ENCODE measurements at regions not wholly inside any gene's neighbourhood (a gene's known extent, or its start where the extent isn't known, plus 50 kb on each side); places are given as distances from the start of the nearest gene placed in this dataset.

- Mint-ChIP-seq H3K36me3 (ENCODE audit: low read depth) (no peaks in the 10 kb centered on the region), H3K4me3 (no peak overlapping the region), H3K9me3 (no peaks in the 10 kb centered on the region), H3K27ac (no peak overlapping the region), H3K4me1 (no peaks in the 10 kb centered on the region), H3K27me3 (no peaks in the 10 kb centered on the region)
- intact Hi-C loops (cut with micrococcal nuclease), result no loop called here
- DNase-seq, result no peak
Measured at GRCh38 chr4:141427726-141428296, 207.1 kb downstream of the ZNF330 start.

- Mint-ChIP-seq H3K9me3 (no peaks in the 10 kb centered on the region), H3K27ac (no peak overlapping the region), H3K4me1 (no peaks in the 10 kb centered on the region), H3K4me3 (no peak overlapping the region), H3K27me3 (no peaks in the 10 kb centered on the region), H3K36me3 (ENCODE audit: low read depth) (no peaks in the 10 kb centered on the region)
- intact Hi-C loops (cut with micrococcal nuclease), result no loop called here
- no peak for DNase-seq
Measured at GRCh38 chr4:141429933-141430332, 206.4 kb upstream of the IL15 start.

GRCh38 chr4:141430686-141431085 lies 205.7 kb upstream of the IL15 start:
- Mint-ChIP-seq H3K36me3 (ENCODE audit: low read depth) (no peaks in the 10 kb centered on the region), H3K9me3 (no peaks in the 10 kb centered on the region), H3K4me3 (no peak overlapping the region), H3K27me3 (no peaks in the 10 kb centered on the region), H3K4me1 (no peaks in the 10 kb centered on the region), H3K27ac (no peak overlapping the region)
- no peak for DNase-seq
- intact Hi-C loops (cut with micrococcal nuclease), result no loop called here

- intact Hi-C loops (cut with micrococcal nuclease), result no loop called here
- Mint-ChIP-seq H3K9me3 (no peaks in the 10 kb centered on the region), H3K27me3 (no peaks in the 10 kb centered on the region), H3K36me3 (ENCODE audit: low read depth) (no peaks in the 10 kb centered on the region), H3K4me3 (no peak overlapping the region), H3K4me1 (no peaks in the 10 kb centered on the region), H3K27ac (no peak overlapping the region)
- no peak for DNase-seq
Measured at GRCh38 chr4:141432000-141432712, 204.2 kb upstream of the IL15 start.

GRCh38 chr4:141435446-141436225 lies 200.7 kb upstream of the IL15 start:
- Mint-ChIP-seq H3K9me3 (no peaks in the 10 kb centered on the region), H3K4me1 (no peaks in the 10 kb centered on the region), H3K27me3 (no peaks in the 10 kb centered on the region), H3K36me3 (ENCODE audit: low read depth) (no peaks in the 10 kb centered on the region), H3K4me3 (no peak overlapping the region), H3K27ac (no peak overlapping the region)
- no peak for DNase-seq
- intact Hi-C loops (cut with micrococcal nuclease), result no loop called here

- Mint-ChIP-seq H3K4me3 (no peak overlapping the region), H3K9me3 (no peaks in the 10 kb centered on the region), H3K27ac (no peak overlapping the region), H3K36me3 (ENCODE audit: low read depth) (no peaks in the 10 kb centered on the region), H3K4me1 (no peaks in the 10 kb centered on the region), H3K27me3 (no peaks in the 10 kb centered on the region)
- DNase-seq, result no peak
- intact Hi-C loops (cut with micrococcal nuclease), result no loop called here
Measured at GRCh38 chr4:141439223-141439622, 197.2 kb upstream of the IL15 start.

GRCh38 chr4:141447761-141448160 lies 188.6 kb upstream of the IL15 start:
- no peaks in the 10 kb centered on the region for H3K27me3 Mint-ChIP-seq
- no peaks in the 10 kb centered on the region for H3K9me3 Mint-ChIP-seq
- intact Hi-C loops (cut with micrococcal nuclease), result no loop called here
- H3K36me3 Mint-ChIP-seq (ENCODE audit: low read depth), result no peaks in the 10 kb centered on the region
- no peaks in the 10 kb centered on the region for H3K4me1 Mint-ChIP-seq
- no peak overlapping the region for H3K27ac Mint-ChIP-seq
- H3K4me3 Mint-ChIP-seq, result no peak overlapping the region
- DNase-seq, result no peak

- Mint-ChIP-seq H3K27ac (no peak overlapping the region), H3K4me3 (no peak overlapping the region), H3K27me3 (no peaks in the 10 kb centered on the region), H3K9me3 (no peaks in the 10 kb centered on the region), H3K4me1 (no peaks in the 10 kb centered on the region), H3K36me3 (ENCODE audit: low read depth) (no peaks in the 10 kb centered on the region)
- no peak for DNase-seq
- intact Hi-C loops (cut with micrococcal nuclease), result no loop called here
Measured at GRCh38 chr4:141448490-141448889, 187.9 kb upstream of the IL15 start.

GRCh38 chr4:141449927-141450326 lies 186.5 kb upstream of the IL15 start:
- Mint-ChIP-seq H3K4me3 (no peak overlapping the region), H3K27me3 (no peaks in the 10 kb centered on the region), H3K36me3 (ENCODE audit: low read depth) (no peaks in the 10 kb centered on the region), H3K4me1 (no peaks in the 10 kb centered on the region), H3K9me3 (no peaks in the 10 kb centered on the region), H3K27ac (no peak overlapping the region)
- DNase-seq, result no peak
- intact Hi-C loops (cut with micrococcal nuclease), result no loop called here

GRCh38 chr4:141455651-141456050 lies 180.7 kb upstream of the IL15 start:
- DNase-seq, result no peak
- intact Hi-C loops (cut with micrococcal nuclease), result no loop called here
- Mint-ChIP-seq H3K9me3 (no peaks in the 10 kb centered on the region), H3K4me3 (no peak overlapping the region), H3K36me3 (ENCODE audit: low read depth) (no peaks in the 10 kb centered on the region), H3K4me1 (no peaks in the 10 kb centered on the region), H3K27ac (no peak overlapping the region), H3K27me3 (no peaks in the 10 kb centered on the region)

GRCh38 chr4:141457653-141458052 lies 178.7 kb upstream of the IL15 start:
- no peaks in the 10 kb centered on the region for H3K9me3 Mint-ChIP-seq
- no peaks in the 10 kb centered on the region for H3K27me3 Mint-ChIP-seq
- H3K4me3 Mint-ChIP-seq, result no peak overlapping the region
- no peaks in the 10 kb centered on the region for H3K4me1 Mint-ChIP-seq
- DNase-seq, result no peak
- H3K27ac Mint-ChIP-seq, result no peak overlapping the region
- intact Hi-C loops (cut with micrococcal nuclease), result no loop called here
- no peaks in the 10 kb centered on the region for H3K36me3 Mint-ChIP-seq (ENCODE audit: low read depth)

- no peaks in the 10 kb centered on the region for H3K4me1 Mint-ChIP-seq
- no peak overlapping the region for H3K4me3 Mint-ChIP-seq
- intact Hi-C loops (cut with micrococcal nuclease), result no loop called here
- no peaks in the 10 kb centered on the region for H3K36me3 Mint-ChIP-seq (ENCODE audit: low read depth)
- no peaks in the 10 kb centered on the region for H3K9me3 Mint-ChIP-seq
- H3K27me3 Mint-ChIP-seq, result no peaks in the 10 kb centered on the region
- no peak for DNase-seq
- H3K27ac Mint-ChIP-seq, result no peak overlapping the region
Measured at GRCh38 chr4:141458501-141458900, 177.9 kb upstream of the IL15 start.

GRCh38 chr4:141459020-141459419 lies 177.4 kb upstream of the IL15 start:
- no peak for DNase-seq
- Mint-ChIP-seq H3K9me3 (no peaks in the 10 kb centered on the region), H3K4me3 (no peak overlapping the region), H3K36me3 (ENCODE audit: low read depth) (no peaks in the 10 kb centered on the region), H3K4me1 (no peaks in the 10 kb centered on the region), H3K27ac (no peak overlapping the region), H3K27me3 (no peaks in the 10 kb centered on the region)
- intact Hi-C loops (cut with micrococcal nuclease), result no loop called here

- Mint-ChIP-seq H3K27ac (no peak overlapping the region), H3K36me3 (ENCODE audit: low read depth) (no peaks in the 10 kb centered on the region), H3K27me3 (no peaks in the 10 kb centered on the region), H3K4me3 (no peak overlapping the region), H3K9me3 (no peaks in the 10 kb centered on the region), H3K4me1 (no peaks in the 10 kb centered on the region)
- DNase-seq, result no peak
- intact Hi-C loops (cut with micrococcal nuclease), result no loop called here
Measured at GRCh38 chr4:141462361-141462760, 174.0 kb upstream of the IL15 start.
